DND-41 (cell line): ENCODE measurements at regions not wholly inside any gene's neighbourhood (a gene's known extent, or its start where the extent isn't known, plus 50 kb on each side); places are given as distances from the start of the nearest gene placed in this dataset.
A peak's percentile ranks its signal among the peaks of the same experiment; 100 is the strongest.
"Not testable (repeated sequence)": the region's sequence is repeated elsewhere in the genome, so short reads cannot be mapped to it uniquely, and the experiment has no call there.

Experiments
- ATAC-seq: fragments of 200-7000 bp; cut with Tn5 transposase; 3 replicates; pipeline ENCODE4 v1.9.1; 2021; ENCODE audit warnings: low read depth; ENCODE audit not compliant: insufficient read depth
- DNase-seq: peaks from one replicate; pipeline ENCODE4 v3.0.0-alpha.2; 2020
- H2AFZ ChIP-seq: 2 replicates; pipeline ENCODE4 v1.6.0; 2012; ENCODE audit warnings: low read depth, low read length
- H3K27ac ChIP-seq: 2 replicates; pipeline ENCODE4 v1.5.1; 2012; ENCODE audit warnings: low read length, inconsistent platforms
- H3K27me3 ChIP-seq: fragments of 200-600 bp; sonication (generic); 2 replicates; pipeline ENCODE4 v1.6.0; 2012; ENCODE audit warnings: low read length, mild to moderate bottlenecking, inconsistent platforms; ENCODE audit not compliant: insufficient read depth, poor library complexity
- H3K36me3 ChIP-seq: 2 replicates; pipeline ENCODE4 v1.5.1; 2012; ENCODE audit warnings: low read length, inconsistent platforms; ENCODE audit not compliant: insufficient read depth
- H3K4me1 ChIP-seq: 2 replicates; pipeline ENCODE4 v1.5.1; 2012; ENCODE audit warnings: mild to moderate bottlenecking, low read length; ENCODE audit not compliant: insufficient read depth
- H3K4me2 ChIP-seq: 2 replicates; pipeline ENCODE4 v1.6.0; 2012; ENCODE audit warnings: mild to moderate bottlenecking, moderate library complexity, low read length, inconsistent platforms; ENCODE audit not compliant: insufficient read depth
- H3K4me3 ChIP-seq, 2 experiments: fragments of 200-600 bp in 1 of 2; shearing (Covaris generic) in 1 of 2; 2 replicates each; pipeline ENCODE4 v1.5.1; 2012 to 2016; ENCODE audit warnings: inconsistent platforms in 2 of 2, low read length in 2 of 2, mild to moderate bottlenecking in 2 of 2, low read depth in 1 of 2, moderate library complexity in 1 of 2
- H3K79me2 ChIP-seq: 2 replicates; pipeline ENCODE4 v1.6.0; 2012; ENCODE audit warnings: low read length, inconsistent platforms; ENCODE audit not compliant: insufficient read depth
- H3K9ac ChIP-seq: 2 replicates; pipeline ENCODE4 v1.6.0; 2012; ENCODE audit warnings: low read depth, mild to moderate bottlenecking, inconsistent platforms, low read length, moderate library complexity
- H3K9me3 ChIP-seq: 2 replicates; pipeline ENCODE4 v1.5.1; 2012; ENCODE audit warnings: low read length, moderate library complexity, mild to moderate bottlenecking, inconsistent platforms; ENCODE audit not compliant: insufficient read depth, severe bottlenecking
- H4K20me1 ChIP-seq: 2 replicates; pipeline ENCODE4 v1.6.0; 2012; ENCODE audit warnings: low read length; ENCODE audit not compliant: insufficient read depth
- CTCF ChIP-seq: IDR thresholded peaks from 2 replicates; pipeline ENCODE4 v1.5.1; 2012; ENCODE audit warnings: borderline replicate concordance, low read length, moderate library complexity, mild to moderate bottlenecking; ENCODE audit not compliant: poor library complexity, severe bottlenecking; ENCODE audit errors: extremely low read depth
- EZH2 ChIP-seq: IDR thresholded peaks from 3 replicates; pipeline ENCODE4 v1.6.1; 2012; ENCODE audit warnings: borderline replicate concordance, low read depth, mild to moderate bottlenecking, moderate library complexity, low read length, inconsistent platforms; ENCODE audit not compliant: severe bottlenecking

DNA sequence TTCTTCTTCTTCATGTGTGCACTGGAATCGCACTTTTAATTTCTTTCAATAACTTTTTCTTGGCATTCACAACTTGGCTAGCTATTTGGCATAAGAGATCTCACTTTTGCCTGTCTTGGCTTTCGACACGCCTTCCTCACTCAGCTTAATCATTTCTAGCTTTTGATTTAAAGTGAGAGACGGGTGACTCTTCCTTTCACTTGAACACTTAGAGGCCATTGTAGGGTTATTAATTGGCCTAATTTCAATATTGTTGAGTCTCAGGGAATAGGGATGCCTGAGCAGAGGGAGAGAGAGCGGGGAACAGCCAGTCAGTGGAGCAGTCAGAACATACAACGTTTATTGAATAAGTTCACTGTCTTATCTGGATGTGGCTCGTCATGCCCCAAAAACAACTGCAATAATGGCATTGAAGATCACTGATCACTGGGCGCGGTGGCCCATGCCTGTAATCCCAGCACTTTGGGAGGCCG, 200.3 kb downstream of the SEC14L1 start:
- DNase-seq (no peak), ATAC-seq (no peak)
- no peaks in the 10 kb centered on the region for H4K20me1 ChIP-seq
- no peaks in the 10 kb centered on the region for H3K9me3 ChIP-seq
- no peak overlapping the region for H3K9ac ChIP-seq
- no peaks in the 10 kb centered on the region for H3K36me3 ChIP-seq
- no peak overlapping the region for H3K4me3 ChIP-seq
- H3K4me2 ChIP-seq: no peak overlapping the region
- H3K27ac ChIP-seq: no peak overlapping the region
- H3K4me1 ChIP-seq: peaks cover 35% of the 10 kb centered on the region
- no peak overlapping the region for H2AFZ ChIP-seq
- H3K27me3 ChIP-seq: no peaks in the 10 kb centered on the region
- H3K79me2 ChIP-seq: no peaks in the 10 kb centered on the region
- no peak for TF ChIP-seq CTCF
- no peak for TF ChIP-seq EZH2

DNA sequence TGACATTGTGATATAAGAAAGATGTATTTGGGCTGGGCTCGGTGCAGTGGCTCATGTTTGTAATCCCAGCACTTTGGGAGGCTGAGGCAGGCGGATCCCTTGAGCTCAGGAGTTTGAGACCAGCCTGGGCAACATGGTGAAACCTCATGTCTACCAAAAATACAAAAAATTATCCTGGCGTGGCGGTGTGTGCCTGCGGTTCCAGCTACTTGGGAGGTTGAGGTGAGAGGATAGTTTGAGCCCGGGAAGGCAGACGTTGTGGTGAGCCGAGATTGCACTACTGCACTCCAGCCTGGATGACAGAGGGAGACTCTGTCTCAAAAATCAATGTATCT, 201.9 kb downstream of the SEC14L1 start:
- peak overlapping the region; percentile 69 for H3K27ac ChIP-seq

GRCh38 chr17:77343031-77343800, 202.4 kb downstream of the SEC14L1 start:
- Histone ChIP-seq H3K9me3 (no peaks in the 10 kb centered on the region), H3K4me2 (peak overlapping the region; percentile 14; the same call in 1 of the 2 replicates), H3K4me1 (peaks cover 35% of the 10 kb centered on the region), H3K4me3 (no peak overlapping the region), H3K79me2 (no peaks in the 10 kb centered on the region), H3K36me3 (no peaks in the 10 kb centered on the region), H3K27ac (peak overlapping the region; percentile 69), H3K9ac (no peak overlapping the region), H2AFZ (no peak overlapping the region), H4K20me1 (no peaks in the 10 kb centered on the region), H3K27me3 (no peaks in the 10 kb centered on the region)
- ATAC-seq: no peak
- no peak for DNase-seq
- TF ChIP-seq EZH2: no peak
- no peak for TF ChIP-seq CTCF

More for the DNA sequence above, 201.9 kb downstream of the SEC14L1 start:
- DNase-seq, H3K27me3 ChIP-seq, H3K4me3 ChIP-seq, H3K79me2 ChIP-seq, H3K36me3 ChIP-seq, H2AFZ ChIP-seq, H3K9me3 ChIP-seq, H4K20me1 ChIP-seq: not testable (repeated sequence)
- Histone ChIP-seq H3K4me1 (peaks cover 35% of the 10 kb centered on the region), H3K9ac (peak overlapping the region; percentile 12; the same call in 1 of the 2 replicates), H3K4me2 (peak overlapping the region; percentile 14; the same call in 1 of the 2 replicates)
- ATAC-seq: peak; percentile 63

- Histone ChIP-seq H3K36me3 (no peaks in the 10 kb centered on the region), H3K27me3 (no peaks in the 10 kb centered on the region), H3K9ac (no peak overlapping the region), H3K27ac (no peak overlapping the region), H3K4me1 (peaks cover 29% of the 10 kb centered on the region), H4K20me1 (no peaks in the 10 kb centered on the region), H2AFZ (no peak overlapping the region), H3K4me3 (no peak overlapping the region), H3K79me2 (no peaks in the 10 kb centered on the region), H3K9me3 (no peaks in the 10 kb centered on the region), H3K4me2 (no peak overlapping the region)
- DNase-seq (no peak), ATAC-seq (no peak)
- TF ChIP-seq CTCF (no peak), EZH2 (no peak)
Measured at GRCh38 chr17:77344038-77344437, 203.3 kb downstream of the SEC14L1 start.
